Spleen (tissue), 7 donors: ENCODE measurements at regions not wholly inside any gene's neighbourhood (a gene's known extent, or its start where the extent isn't known, plus 50 kb on each side); places are given as distances from the start of the nearest gene placed in this dataset.

Experiments
- POLR2A ChIP-seq, 3 donors: fragments of 450-650 bp; IDR thresholded peaks; one replicate each; pipeline ENCODE4 v1.5.1; 2017; ENCODE audit warnings: antibody characterized with exemption in 3 of 3, mild to moderate bottlenecking in 1 of 3
- TF ChIP-seq, protein P1 (sequence below), 11 experiments: fragments of 200-600 bp in 7 of 11; fragments of 450-650 bp in 4 of 11; sonication (generic) in 4 of 11; IDR thresholded peaks in 8 of 11; conservative IDR thresholded peaks in 3 of 11; 1 replicate in 7 of 11; 2 replicates in 4 of 11; pipeline versions ENCODE4 v1.4.0 to v1.8.0; 2016 to 2021; ENCODE audit warnings: antibody characterized with exemption in 11 of 11, inconsistent platforms in 4 of 11, mild to moderate bottlenecking in 1 of 11
- donor health status: DM: no; HTN: no; CAD: no; lungs with moderate emphysema.
- donor health status: DM: no; HTN: no; CAD: no.
- donor health status: DM: no; HTN: no; CAD: no.

DNA sequence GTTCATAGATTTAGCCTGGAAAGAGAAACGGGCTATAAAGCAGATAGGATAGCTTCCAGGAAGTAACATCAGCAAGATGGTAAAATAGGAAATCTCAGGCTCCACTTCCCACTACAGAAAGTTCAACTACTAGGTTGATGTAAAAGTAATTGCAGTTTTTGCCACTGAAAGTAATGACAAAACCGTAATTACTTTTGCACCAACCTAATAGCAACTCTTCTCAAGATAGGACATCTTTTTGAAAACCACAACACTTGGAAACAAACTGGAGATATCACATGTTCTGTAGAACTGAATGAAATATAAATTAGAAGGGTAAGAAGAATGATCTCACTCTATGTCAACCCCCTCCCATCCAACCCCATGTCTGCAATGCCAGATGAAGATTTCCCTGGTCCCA lies 1154.3 kb downstream of the BCL11A start:
- TF ChIP-seq POLR2A (IDR thresholded peaks at IDR 0.05): no peak
- TF ChIP-seq, protein P1, sequence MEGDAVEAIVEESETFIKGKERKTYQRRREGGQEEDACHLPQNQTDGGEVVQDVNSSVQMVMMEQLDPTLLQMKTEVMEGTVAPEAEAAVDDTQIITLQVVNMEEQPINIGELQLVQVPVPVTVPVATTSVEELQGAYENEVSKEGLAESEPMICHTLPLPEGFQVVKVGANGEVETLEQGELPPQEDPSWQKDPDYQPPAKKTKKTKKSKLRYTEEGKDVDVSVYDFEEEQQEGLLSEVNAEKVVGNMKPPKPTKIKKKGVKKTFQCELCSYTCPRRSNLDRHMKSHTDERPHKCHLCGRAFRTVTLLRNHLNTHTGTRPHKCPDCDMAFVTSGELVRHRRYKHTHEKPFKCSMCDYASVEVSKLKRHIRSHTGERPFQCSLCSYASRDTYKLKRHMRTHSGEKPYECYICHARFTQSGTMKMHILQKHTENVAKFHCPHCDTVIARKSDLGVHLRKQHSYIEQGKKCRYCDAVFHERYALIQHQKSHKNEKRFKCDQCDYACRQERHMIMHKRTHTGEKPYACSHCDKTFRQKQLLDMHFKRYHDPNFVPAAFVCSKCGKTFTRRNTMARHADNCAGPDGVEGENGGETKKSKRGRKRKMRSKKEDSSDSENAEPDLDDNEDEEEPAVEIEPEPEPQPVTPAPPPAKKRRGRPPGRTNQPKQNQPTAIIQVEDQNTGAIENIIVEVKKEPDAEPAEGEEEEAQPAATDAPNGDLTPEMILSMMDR (IDR thresholded peaks at IDR 0.05 in 8 of 11, conservative IDR thresholded peaks at IDR 0.05 in 3 of 11): no peak
